Raji (cell line): ENCODE measurements at regions not wholly inside any gene's neighbourhood (a gene's known extent, or its start where the extent isn't known, plus 50 kb on each side); places are given as distances from the start of the nearest gene placed in this dataset.

Experiments
- POLR2A ChIP-seq: IDR thresholded peaks from 2 replicates; pipeline ENCODE4 v1.6.1; 2011; ENCODE audit warnings: low read depth, low read length, control low read depth; ENCODE audit not compliant: insufficient read depth

- TF ChIP-seq POLR2A = no peak
Observed at GRCh38 chr1:3986686-3987218, 86.7 kb upstream of the C1orf174 start.

GRCh38 chr1:3987669-3988235 lies 87.7 kb upstream of the C1orf174 start:
- no peak for TF ChIP-seq POLR2A

- TF ChIP-seq POLR2A = no peak
Observed at GRCh38 chr1:3988431-3988830, 88.4 kb upstream of the C1orf174 start.

- TF ChIP-seq POLR2A = no peak
Observed at GRCh38 chr1:3989465-3989864, 89.4 kb upstream of the C1orf174 start.

- no peak for TF ChIP-seq POLR2A
Observed at GRCh38 chr1:3992103-3992556, 92.1 kb upstream of the C1orf174 start.

GRCh38 chr1:3992746-3993145 lies 92.7 kb upstream of the C1orf174 start:
- no peak for TF ChIP-seq POLR2A

- TF ChIP-seq POLR2A = no peak
Observed at GRCh38 chr1:3993619-3994375, 93.7 kb upstream of the C1orf174 start.

GRCh38 chr1:3995141-3995780 lies 95.2 kb upstream of the C1orf174 start:
- no peak for TF ChIP-seq POLR2A

- no peak for TF ChIP-seq POLR2A
Observed at GRCh38 chr1:3996846-3997705, 97.0 kb upstream of the C1orf174 start.

- no peak for TF ChIP-seq POLR2A
Observed at GRCh38 chr1:3998086-3998485, 98.0 kb upstream of the C1orf174 start.

- no peak for TF ChIP-seq POLR2A
Observed at GRCh38 chr1:3999941-4000735, 100.1 kb upstream of the C1orf174 start.

- TF ChIP-seq POLR2A = no peak
Observed at GRCh38 chr1:4000811-4001251, 100.8 kb upstream of the C1orf174 start.

- no peak for TF ChIP-seq POLR2A
Observed at GRCh38 chr1:4001461-4001860, 101.4 kb upstream of the C1orf174 start.

- TF ChIP-seq POLR2A = no peak
Observed at GRCh38 chr1:4002061-4002521, 102.0 kb upstream of the C1orf174 start.

GRCh38 chr1:4002741-4003140 lies 102.7 kb upstream of the C1orf174 start:
- no peak for TF ChIP-seq POLR2A
